Keratinocyte (primary cell): ENCODE measurements at regions not wholly inside any gene's neighbourhood (a gene's known extent, or its start where the extent isn't known, plus 50 kb on each side); places are given as distances from the start of the nearest gene placed in this dataset.

Experiments used
- DNase-seq: peaks from one replicate; pipeline ENCODE4 v3.0.0-alpha.2; 2011; ENCODE audit warnings: low read depth, missing footprints, low spot score
- FAIRE-seq: peaks from 2 replicates; lab custom pipeline; 2011; peaks lifted over from hg19 to GRCh38; lab: Jason Lieb, UNC
- H2AFZ ChIP-seq: 2 replicates; pipeline ENCODE4 v1.6.0; 2012; ENCODE audit warnings: low read length, control low read depth, inconsistent platforms; ENCODE audit not compliant: control insufficient read depth
- H3K27ac ChIP-seq: 2 replicates; pipeline ENCODE4 v1.5.1; 2011; ENCODE audit warnings: low read length; ENCODE audit not compliant: control insufficient read depth, insufficient read depth
- H3K27me3 ChIP-seq: 3 replicates; pipeline ENCODE4 v1.6.0; 2011; ENCODE audit warnings: low read length; ENCODE audit not compliant: control insufficient read depth, insufficient read depth; ENCODE audit errors: extremely low read depth
- H3K36me3 ChIP-seq, 2 experiments: 2 replicates in 1 of 2; 3 replicates in 1 of 2; pipeline ENCODE4 v1.5.1; 2011; ENCODE audit warnings: low read length in 2 of 2, mild to moderate bottlenecking in 1 of 2; ENCODE audit not compliant: control insufficient read depth in 2 of 2, insufficient read depth in 2 of 2; ENCODE audit errors: extremely low read depth in 1 of 2
- H3K4me1 ChIP-seq: 3 replicates; pipeline ENCODE4 v1.5.1; 2011; ENCODE audit warnings: low read length; ENCODE audit not compliant: control insufficient read depth, insufficient read depth; ENCODE audit errors: extremely low read depth
- H3K4me2 ChIP-seq: 3 replicates; pipeline ENCODE4 v1.6.0; 2011; ENCODE audit warnings: low read depth, low read length; ENCODE audit not compliant: control insufficient read depth, insufficient read depth; ENCODE audit errors: extremely low read depth
- H3K4me3 ChIP-seq, 3 experiments: fragments of 200-600 bp in 1 of 3; sonication (generic) in 1 of 3; 2 replicates in 2 of 3; 3 replicates in 1 of 3; pipeline ENCODE4 v1.5.1; 2011 to 2016; ENCODE audit warnings: low read length in 3 of 3, mild to moderate bottlenecking in 3 of 3, control low read depth in 2 of 3, inconsistent platforms in 1 of 3, low read depth in 1 of 3, mixed read lengths in 1 of 3, mixed run types in 1 of 3, moderate library complexity in 1 of 3; ENCODE audit not compliant: control insufficient read depth in 2 of 3, insufficient read depth in 2 of 3; ENCODE audit errors: extremely low read depth in 1 of 3
- H3K79me2 ChIP-seq: 2 replicates; pipeline ENCODE4 v1.6.0; 2012; ENCODE audit warnings: low read length; ENCODE audit not compliant: control insufficient read depth, insufficient read depth
- H3K9ac ChIP-seq: 3 replicates; pipeline ENCODE4 v1.6.0; 2011; ENCODE audit warnings: low read length; ENCODE audit not compliant: control insufficient read depth, insufficient read depth; ENCODE audit errors: extremely low read depth
- H3K9me1 ChIP-seq: 3 replicates; pipeline ENCODE4 v1.6.0; 2011; ENCODE audit warnings: low read length; ENCODE audit not compliant: control insufficient read depth, insufficient read depth; ENCODE audit errors: extremely low read depth
- H3K9me3 ChIP-seq: 2 replicates; pipeline ENCODE4 v1.5.1; 2012; ENCODE audit warnings: low read depth, low read length; ENCODE audit not compliant: control insufficient read depth
- H4K20me1 ChIP-seq: 3 replicates; pipeline ENCODE4 v1.6.0; 2011; ENCODE audit warnings: low read length; ENCODE audit not compliant: control insufficient read depth, insufficient read depth; ENCODE audit errors: extremely low read depth
- EZH2 ChIP-seq: IDR thresholded peaks from one replicate; pipeline ENCODE4 v1.6.1; 2012; ENCODE audit warnings: inconsistent platforms, mild to moderate bottlenecking, low read length, moderate library complexity
- dilution Hi-C: fragments of 300-500 bp; cut with MboI; formaldehyde crosslinking; loops from one replicate; pipeline ENCODE4 v1.7.0; 2020; ENCODE audit warnings: low sequenced_read_pairs; ENCODE audit not compliant: extremely low pct_ligation_motif_present
- TF ChIP-seq, protein P1 (sequence below), 3 experiments: IDR thresholded peaks in 1 of 3; conservative IDR thresholded peaks in 1 of 3; optimal IDR thresholded peaks in 1 of 3; 2 replicates in 2 of 3; 3 replicates in 1 of 3; pipeline versions ENCODE3 to v1.5.1; 2011; ENCODE audit warnings: low read length in 3 of 3, mild to moderate bottlenecking in 3 of 3, moderate library complexity in 2 of 3, control low read depth in 1 of 3, inconsistent platforms in 1 of 3; ENCODE audit not compliant: insufficient read depth in 2 of 3; ENCODE audit errors: extremely low read depth in 1 of 3

GRCh38 chr14:31969699-31970240 is 107.3 kb upstream of the ARHGAP5 start:
- DNase-seq: no peak
- no peak overlapping the region for H3K4me2 ChIP-seq

GRCh38 chr14:31970744-31971143 is 106.4 kb upstream of the ARHGAP5 start:
- H3K4me2 ChIP-seq: no peak overlapping the region
- no peak overlapping the region for H3K27ac ChIP-seq
- no peak for DNase-seq
- H3K27me3 ChIP-seq: no peaks in the 10 kb centered on the region
- H3K36me3 ChIP-seq: no peaks in the 10 kb centered on the region
- no peaks in the 10 kb centered on the region for H3K9me1 ChIP-seq
- dilution Hi-C loops: no loop called here
- H3K4me1 ChIP-seq: peaks cover 8% of the 10 kb centered on the region
- no peaks in the 10 kb centered on the region for H3K9me3 ChIP-seq
- FAIRE-seq: no peak
- H3K79me2 ChIP-seq: no peaks in the 10 kb centered on the region
- no peak overlapping the region for H3K4me3 ChIP-seq
- no peak overlapping the region for H2AFZ ChIP-seq
- H3K9ac ChIP-seq: no peak overlapping the region
- no peaks in the 10 kb centered on the region for H4K20me1 ChIP-seq
- TF ChIP-seq EZH2: no peak
- TF ChIP-seq, protein P1, sequence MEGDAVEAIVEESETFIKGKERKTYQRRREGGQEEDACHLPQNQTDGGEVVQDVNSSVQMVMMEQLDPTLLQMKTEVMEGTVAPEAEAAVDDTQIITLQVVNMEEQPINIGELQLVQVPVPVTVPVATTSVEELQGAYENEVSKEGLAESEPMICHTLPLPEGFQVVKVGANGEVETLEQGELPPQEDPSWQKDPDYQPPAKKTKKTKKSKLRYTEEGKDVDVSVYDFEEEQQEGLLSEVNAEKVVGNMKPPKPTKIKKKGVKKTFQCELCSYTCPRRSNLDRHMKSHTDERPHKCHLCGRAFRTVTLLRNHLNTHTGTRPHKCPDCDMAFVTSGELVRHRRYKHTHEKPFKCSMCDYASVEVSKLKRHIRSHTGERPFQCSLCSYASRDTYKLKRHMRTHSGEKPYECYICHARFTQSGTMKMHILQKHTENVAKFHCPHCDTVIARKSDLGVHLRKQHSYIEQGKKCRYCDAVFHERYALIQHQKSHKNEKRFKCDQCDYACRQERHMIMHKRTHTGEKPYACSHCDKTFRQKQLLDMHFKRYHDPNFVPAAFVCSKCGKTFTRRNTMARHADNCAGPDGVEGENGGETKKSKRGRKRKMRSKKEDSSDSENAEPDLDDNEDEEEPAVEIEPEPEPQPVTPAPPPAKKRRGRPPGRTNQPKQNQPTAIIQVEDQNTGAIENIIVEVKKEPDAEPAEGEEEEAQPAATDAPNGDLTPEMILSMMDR (optimal IDR thresholded peaks at IDR 0.05 in 1 of 3, IDR thresholded peaks at IDR 0.05 in 1 of 3, conservative IDR thresholded peaks at IDR 0.05 in 1 of 3; ENCODE audit: extremely low read depth in 1 of 3, insufficient read depth in 2 of 3, low read length in 3 of 3): no peak

More at GRCh38 chr14:31969699-31970240, 107.3 kb upstream of the ARHGAP5 start:
- Histone ChIP-seq H3K9ac (no peak overlapping the region), H4K20me1 (no peaks in the 10 kb centered on the region), H3K27ac (no peak overlapping the region), H2AFZ (no peak overlapping the region), H3K9me3 (no peaks in the 10 kb centered on the region), H3K27me3 (no peaks in the 10 kb centered on the region), H3K4me3 (no peak overlapping the region), H3K79me2 (no peaks in the 10 kb centered on the region), H3K4me1 (peaks cover 10% of the 10 kb centered on the region), H3K36me3 (no peaks in the 10 kb centered on the region), H3K9me1 (no peaks in the 10 kb centered on the region)
- FAIRE-seq: no peak
- TF ChIP-seq, protein P1 (optimal IDR thresholded peaks at IDR 0.05 in 1 of 3, IDR thresholded peaks at IDR 0.05 in 1 of 3, conservative IDR thresholded peaks at IDR 0.05 in 1 of 3; ENCODE audit: extremely low read depth in 1 of 3, insufficient read depth in 2 of 3, low read length in 3 of 3): no peak
- dilution Hi-C loops: no loop called here
